ENCODE measurements at regions not wholly inside any gene's neighbourhood (a gene's known extent, or its start where the extent isn't known, plus 50 kb on each side); places are given as distances from the start of the nearest gene placed in this dataset.
"Not testable (repeated sequence)": the region's sequence is repeated elsewhere in the genome, so short reads cannot be mapped to it uniquely, and the experiment has no call there.

DNA sequence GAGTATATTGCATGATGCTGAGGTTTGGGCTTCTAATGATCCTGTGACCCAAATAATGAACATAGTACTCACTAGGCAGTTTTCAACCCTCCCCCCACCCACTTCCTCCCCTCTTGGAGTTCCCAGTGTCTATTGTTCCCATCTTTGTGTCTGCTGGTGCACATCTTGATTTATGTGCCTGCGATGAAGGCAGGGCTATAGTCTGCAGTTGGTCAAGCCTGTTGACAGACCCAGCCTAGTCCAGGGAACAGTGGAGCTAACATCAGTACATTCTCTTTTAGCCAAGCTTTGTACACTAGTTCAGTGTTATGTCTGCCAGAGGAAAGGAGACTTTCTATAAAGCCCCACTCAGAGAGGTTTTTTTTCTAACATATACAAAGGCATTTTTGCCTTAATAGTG lies 287.6 kb downstream of the CPS1 start:
- FAIRE-seq (no peak), DNase-seq (ENCODE audit: insufficient read length, low spot score) (no peak)
- no peak for TF ChIP-seq SPI1 (IDR thresholded peaks at IDR 0.05; ENCODE audit: low read depth, low read length)
- TF ChIP-seq POU2F2 (IDR thresholded peaks at IDR 0.05; ENCODE audit: low read depth, low read length) = no peak
- no peak for TF ChIP-seq PAX5 (IDR thresholded peaks at IDR 0.05; ENCODE audit: insufficient read depth, low read length, severe bottlenecking)
- TF ChIP-seq TAF1 (IDR thresholded peaks at IDR 0.05; ENCODE audit: low read depth, low read length) = no peak
- TF ChIP-seq POLR2AphosphoS5 (IDR thresholded peaks at IDR 0.05; ENCODE audit: low read depth, low read length) = no peak
- no peak for TF ChIP-seq POLR2A (IDR thresholded peaks at IDR 0.05; ENCODE audit: low read depth, low read length)

DNA sequence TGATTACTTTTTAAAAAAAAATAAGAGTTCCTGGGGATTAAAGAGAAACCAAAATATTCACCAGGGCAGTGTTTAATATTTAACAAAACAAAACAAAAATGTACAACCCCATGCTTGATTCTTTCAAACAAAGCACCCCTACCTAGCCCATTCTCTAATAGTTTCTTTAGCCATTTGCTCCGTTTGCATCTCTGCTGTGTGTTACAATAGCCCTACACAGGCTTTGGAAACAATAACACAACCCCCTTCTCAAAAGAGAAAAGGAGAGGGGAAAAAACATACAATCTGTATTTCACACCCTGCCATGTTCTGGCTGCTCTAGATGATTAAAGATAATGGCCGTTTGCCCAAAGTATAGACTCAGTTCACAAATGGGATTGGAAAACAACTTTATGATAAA lies 302.9 kb downstream of the CPS1 start:
- no peak for FAIRE-seq
- no peak for DNase-seq (ENCODE audit: insufficient read length, low spot score)
- TF ChIP-seq POLR2AphosphoS5 (IDR thresholded peaks at IDR 0.05; ENCODE audit: low read depth, low read length) (no peak), PAX5 (IDR thresholded peaks at IDR 0.05; ENCODE audit: insufficient read depth, low read length, severe bottlenecking) (no peak), POLR2A (IDR thresholded peaks at IDR 0.05; ENCODE audit: low read depth, low read length) (no peak), SPI1 (IDR thresholded peaks at IDR 0.05; ENCODE audit: low read depth, low read length) (no peak)

DNA sequence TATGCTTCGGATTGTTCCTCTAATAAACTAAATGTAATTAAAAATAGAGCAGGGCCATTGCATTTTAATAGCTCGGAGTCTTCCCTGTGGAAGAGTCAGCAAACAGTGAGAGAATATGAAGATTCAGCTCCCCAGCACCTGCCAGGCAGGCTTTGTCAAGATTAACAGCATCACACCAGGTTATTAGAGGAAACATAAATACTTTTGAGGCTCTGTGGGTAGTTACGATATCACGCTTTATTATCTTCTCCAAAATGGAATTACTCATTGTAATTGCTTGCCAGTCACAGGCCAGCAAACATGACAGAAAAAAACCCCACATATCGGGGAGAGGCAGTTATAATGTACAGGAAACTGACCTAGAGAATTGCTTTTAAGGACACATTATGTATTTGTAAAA lies 303.9 kb downstream of the CPS1 start:
- no peak for DNase-seq (ENCODE audit: insufficient read length, low spot score)
- TF ChIP-seq TAF1 (IDR thresholded peaks at IDR 0.05; ENCODE audit: low read depth, low read length) = no peak
- TF ChIP-seq POU2F2 (IDR thresholded peaks at IDR 0.05; ENCODE audit: low read depth, low read length) = no peak
- no peak for TF ChIP-seq PAX5 (IDR thresholded peaks at IDR 0.05; ENCODE audit: insufficient read depth, low read length, severe bottlenecking)
- no peak for TF ChIP-seq SPI1 (IDR thresholded peaks at IDR 0.05; ENCODE audit: low read depth, low read length)
- TF ChIP-seq POLR2AphosphoS5 (IDR thresholded peaks at IDR 0.05; ENCODE audit: low read depth, low read length) = no peak
- TF ChIP-seq POLR2A (IDR thresholded peaks at IDR 0.05; ENCODE audit: low read depth, low read length) = no peak
- no peak for FAIRE-seq

DNA sequence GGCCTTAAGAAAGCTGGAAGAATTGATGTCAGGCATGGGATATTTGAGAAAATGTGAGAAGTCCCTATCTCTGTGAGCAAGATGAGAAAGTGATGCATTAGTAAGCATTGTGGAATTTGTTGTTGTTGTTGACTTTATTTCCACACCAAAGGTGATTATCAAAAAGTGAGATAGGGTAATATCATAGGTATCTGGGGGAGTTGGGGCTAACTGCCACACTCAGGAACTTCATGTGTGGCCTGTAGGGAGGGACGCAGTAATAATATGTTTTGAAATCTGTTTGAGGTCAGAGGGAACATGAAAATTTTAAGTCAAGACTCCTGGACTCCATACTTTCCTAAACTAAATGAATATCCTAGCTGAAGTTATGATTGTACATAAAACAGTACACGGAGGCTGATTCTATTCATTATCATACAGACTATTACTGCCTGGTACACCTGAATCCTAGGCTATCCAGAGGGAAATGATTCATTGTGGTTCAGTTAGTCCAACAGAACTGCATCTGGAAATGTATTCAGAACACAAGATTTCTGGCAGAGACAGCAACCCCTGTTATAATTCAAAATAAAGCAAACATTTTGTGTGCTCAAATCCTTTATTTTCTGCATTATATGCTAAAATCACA lies 304.8 kb downstream of the CPS1 start:
- TF ChIP-seq POLR2AphosphoS5 (IDR thresholded peaks at IDR 0.05; ENCODE audit: low read depth, low read length) (no peak), SPI1 (IDR thresholded peaks at IDR 0.05; ENCODE audit: low read depth, low read length) (no peak), TAF1 (IDR thresholded peaks at IDR 0.05; ENCODE audit: low read depth, low read length) (no peak), POLR2A (IDR thresholded peaks at IDR 0.05; ENCODE audit: low read depth, low read length) (no peak), PAX5 (IDR thresholded peaks at IDR 0.05; ENCODE audit: insufficient read depth, low read length, severe bottlenecking) (no peak), POU2F2 (IDR thresholded peaks at IDR 0.05; ENCODE audit: low read depth, low read length) (no peak)
- no peak for DNase-seq (ENCODE audit: insufficient read length, low spot score)
- FAIRE-seq = no peak

DNA sequence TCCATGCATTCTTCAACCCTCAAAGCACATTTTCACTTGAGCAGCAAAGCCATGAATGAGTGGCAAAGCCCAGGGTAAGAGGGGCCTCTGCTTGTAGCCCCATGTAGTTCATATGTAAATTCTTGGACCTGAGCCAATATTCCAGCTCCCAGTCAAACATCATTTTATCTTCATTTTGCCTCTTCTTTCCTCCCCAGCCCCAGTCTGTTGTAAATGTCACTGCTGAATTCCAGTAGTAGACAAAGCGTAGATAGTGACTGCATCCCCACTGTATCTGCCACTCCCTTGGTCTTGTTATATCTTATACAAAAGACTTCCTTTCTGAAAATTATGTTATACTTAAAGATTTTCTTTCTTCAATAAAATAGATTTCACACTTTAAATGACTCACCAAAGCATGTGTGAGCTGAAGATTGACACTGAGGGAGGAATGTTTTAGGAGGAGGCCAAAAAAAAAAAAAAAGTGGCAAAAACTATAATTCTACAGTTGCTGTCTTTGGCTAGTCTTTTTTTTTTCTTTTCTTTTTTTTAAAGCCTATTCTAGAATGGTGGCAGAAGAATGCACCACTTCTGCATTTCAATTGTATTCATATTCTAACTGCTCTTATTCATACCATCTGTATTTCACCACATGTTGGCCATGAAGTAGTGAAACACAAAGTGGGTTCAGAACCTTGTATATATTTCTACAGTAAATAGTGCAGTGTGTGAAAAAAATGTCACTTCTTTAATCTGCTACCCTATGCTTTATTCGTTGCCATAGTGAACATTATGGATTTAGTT lies 306.1 kb downstream of the CPS1 start:
- FAIRE-seq (no peak), DNase-seq (ENCODE audit: insufficient read length, low spot score) (no peak)
- TF ChIP-seq SPI1 (IDR thresholded peaks at IDR 0.05; ENCODE audit: low read depth, low read length) (no peak), PAX5 (IDR thresholded peaks at IDR 0.05; ENCODE audit: insufficient read depth, low read length, severe bottlenecking) (no peak), POLR2A (IDR thresholded peaks at IDR 0.05; ENCODE audit: low read depth, low read length) (no peak), POU2F2 (IDR thresholded peaks at IDR 0.05; ENCODE audit: low read depth, low read length) (no peak), POLR2AphosphoS5 (IDR thresholded peaks at IDR 0.05; ENCODE audit: low read depth, low read length) (no peak), TAF1 (IDR thresholded peaks at IDR 0.05; ENCODE audit: low read depth, low read length) (no peak)

DNA sequence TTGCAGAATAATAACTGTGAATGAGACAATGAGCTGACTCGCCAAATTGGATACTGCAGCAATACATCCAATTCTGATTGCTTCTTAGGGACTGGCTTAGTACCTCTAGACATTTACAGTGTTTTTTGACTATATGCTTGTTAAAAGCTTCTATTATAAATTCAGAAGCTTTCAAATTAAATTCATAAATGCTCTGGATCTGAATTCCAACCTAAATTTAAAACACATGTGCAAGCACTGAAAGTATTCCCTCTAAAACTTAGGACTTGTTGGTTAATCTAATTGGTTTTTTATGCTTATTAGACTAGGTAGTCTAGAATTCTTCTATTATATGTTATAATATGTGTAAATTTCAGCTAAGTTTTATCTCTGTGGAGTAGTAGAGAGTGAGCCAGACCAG lies 306.9 kb downstream of the CPS1 start:
- TF ChIP-seq SPI1 (IDR thresholded peaks at IDR 0.05; ENCODE audit: low read depth, low read length) = no peak
- TF ChIP-seq PAX5 (IDR thresholded peaks at IDR 0.05; ENCODE audit: insufficient read depth, low read length, severe bottlenecking) = no peak
- TF ChIP-seq POLR2A (IDR thresholded peaks at IDR 0.05; ENCODE audit: low read depth, low read length) = no peak
- TF ChIP-seq POU2F2 (IDR thresholded peaks at IDR 0.05; ENCODE audit: low read depth, low read length) = no peak
- no peak for TF ChIP-seq POLR2AphosphoS5 (IDR thresholded peaks at IDR 0.05; ENCODE audit: low read depth, low read length)
- TF ChIP-seq TAF1 (IDR thresholded peaks at IDR 0.05; ENCODE audit: low read depth, low read length) = no peak
- no peak for DNase-seq (ENCODE audit: insufficient read length, low spot score)
- no peak for FAIRE-seq

DNA sequence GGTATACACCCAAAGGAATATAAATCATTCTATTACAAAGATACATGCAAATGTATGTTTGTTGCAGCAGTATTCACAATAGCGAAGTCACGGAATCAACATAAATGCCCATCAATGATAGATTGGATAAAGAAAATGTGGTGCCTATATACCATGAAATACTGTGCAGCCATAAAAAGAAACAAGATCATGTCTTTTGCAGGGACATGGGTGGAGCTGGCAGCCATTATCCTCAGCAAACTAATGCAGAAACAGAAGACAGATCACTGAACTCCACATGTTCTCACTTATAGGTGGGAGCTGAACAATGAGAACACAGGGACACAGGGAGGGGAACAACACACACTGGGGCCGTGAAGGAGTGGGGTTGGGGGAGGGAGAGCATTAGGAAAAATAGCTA lies 315.2 kb downstream of the CPS1 start:
- not testable (repeated sequence) for FAIRE-seq; DNase-seq (ENCODE audit: insufficient read length, low spot score)

DNA sequence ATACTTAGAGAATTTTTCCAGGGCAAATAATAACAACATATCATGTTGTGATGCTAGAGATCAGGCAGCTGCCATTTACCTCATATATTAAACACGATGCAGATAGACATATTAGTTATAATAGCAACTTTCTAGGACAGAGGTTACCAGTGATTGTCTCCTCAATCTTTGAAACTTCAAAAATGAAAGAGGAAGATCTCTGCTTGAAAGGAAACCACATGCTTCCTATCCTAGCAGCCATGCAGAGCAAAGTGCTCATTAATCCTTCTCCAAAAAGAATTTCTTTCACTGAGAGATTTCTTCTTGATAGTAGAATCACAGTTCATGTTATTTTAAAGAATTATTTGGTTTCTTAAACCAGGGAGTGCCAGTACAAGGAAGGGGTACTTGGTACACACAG lies 317.2 kb downstream of the CPS1 start:
- TF ChIP-seq POLR2AphosphoS5 (IDR thresholded peaks at IDR 0.05; ENCODE audit: low read depth, low read length) = no peak
- no peak for TF ChIP-seq PAX5 (IDR thresholded peaks at IDR 0.05; ENCODE audit: insufficient read depth, low read length, severe bottlenecking)
- TF ChIP-seq SPI1 (IDR thresholded peaks at IDR 0.05; ENCODE audit: low read depth, low read length) = no peak
- TF ChIP-seq POLR2A (IDR thresholded peaks at IDR 0.05; ENCODE audit: low read depth, low read length) = no peak
- no peak for TF ChIP-seq POU2F2 (IDR thresholded peaks at IDR 0.05; ENCODE audit: low read depth, low read length)
- TF ChIP-seq TAF1 (IDR thresholded peaks at IDR 0.05; ENCODE audit: low read depth, low read length) = no peak
- no peak for DNase-seq (ENCODE audit: insufficient read length, low spot score)

DNA sequence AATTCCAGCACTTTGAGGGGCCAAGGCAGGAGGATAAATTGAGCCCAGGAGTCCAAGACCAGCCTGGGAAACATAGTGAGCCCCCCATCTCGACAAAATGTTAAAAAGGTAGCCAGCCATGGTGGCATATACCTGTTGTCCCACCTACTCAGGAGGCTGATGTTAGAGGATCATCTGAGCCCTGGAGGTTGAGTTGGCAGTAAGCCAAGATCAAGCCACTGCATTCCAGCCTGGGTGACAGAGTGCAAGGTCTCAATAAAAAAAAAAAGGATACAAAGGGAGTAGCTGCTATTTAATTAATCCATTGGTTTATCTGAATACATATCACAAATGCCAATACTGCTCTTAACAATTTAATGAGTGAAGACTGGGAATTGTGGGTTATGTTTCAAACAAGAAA lies 327.8 kb downstream of the CPS1 start:
- no peak for TF ChIP-seq PAX5 (IDR thresholded peaks at IDR 0.05; ENCODE audit: insufficient read depth, low read length, severe bottlenecking)
- FAIRE-seq = no peak
- DNase-seq (ENCODE audit: insufficient read length, low spot score) = no peak

More for the DNA sequence above, 317.2 kb downstream of the CPS1 start:
- no peak for FAIRE-seq

DNA sequence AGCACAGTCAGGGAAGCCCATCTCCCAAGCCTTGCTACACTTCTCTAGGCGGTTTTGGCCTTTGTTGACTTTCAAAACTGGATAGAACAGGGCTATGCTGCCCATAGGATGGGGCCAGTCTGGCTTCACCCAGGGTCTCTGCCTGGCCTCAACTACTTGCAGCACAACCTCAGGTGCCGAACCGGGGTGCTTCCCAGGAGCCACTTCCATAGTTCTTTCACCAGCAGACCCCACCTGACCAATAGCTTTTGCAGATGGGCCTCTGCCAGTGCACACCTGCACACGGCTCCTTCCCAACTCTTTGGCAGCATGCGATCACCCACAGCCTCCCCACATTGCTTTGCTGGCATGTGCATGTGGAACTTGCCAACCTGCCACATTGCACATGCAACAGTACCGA lies 331.6 kb downstream of the CPS1 start:
- no peak for FAIRE-seq

More for the DNA sequence above, 331.6 kb downstream of the CPS1 start:
- no peak for DNase-seq (ENCODE audit: insufficient read length, low spot score)
- TF ChIP-seq TAF1 (IDR thresholded peaks at IDR 0.05; ENCODE audit: low read depth, low read length) (no peak), PAX5 (IDR thresholded peaks at IDR 0.05; ENCODE audit: insufficient read depth, low read length, severe bottlenecking) (no peak), SPI1 (IDR thresholded peaks at IDR 0.05; ENCODE audit: low read depth, low read length) (no peak), POU2F2 (IDR thresholded peaks at IDR 0.05; ENCODE audit: low read depth, low read length) (no peak), POLR2A (IDR thresholded peaks at IDR 0.05; ENCODE audit: low read depth, low read length) (no peak), POLR2AphosphoS5 (IDR thresholded peaks at IDR 0.05; ENCODE audit: low read depth, low read length) (no peak)
